ENCODE measurements at regions not wholly inside any gene's neighbourhood (a gene's known extent, or its start where the extent isn't known, plus 50 kb on each side); places are given as distances from the start of the nearest gene placed in this dataset.

DNA sequence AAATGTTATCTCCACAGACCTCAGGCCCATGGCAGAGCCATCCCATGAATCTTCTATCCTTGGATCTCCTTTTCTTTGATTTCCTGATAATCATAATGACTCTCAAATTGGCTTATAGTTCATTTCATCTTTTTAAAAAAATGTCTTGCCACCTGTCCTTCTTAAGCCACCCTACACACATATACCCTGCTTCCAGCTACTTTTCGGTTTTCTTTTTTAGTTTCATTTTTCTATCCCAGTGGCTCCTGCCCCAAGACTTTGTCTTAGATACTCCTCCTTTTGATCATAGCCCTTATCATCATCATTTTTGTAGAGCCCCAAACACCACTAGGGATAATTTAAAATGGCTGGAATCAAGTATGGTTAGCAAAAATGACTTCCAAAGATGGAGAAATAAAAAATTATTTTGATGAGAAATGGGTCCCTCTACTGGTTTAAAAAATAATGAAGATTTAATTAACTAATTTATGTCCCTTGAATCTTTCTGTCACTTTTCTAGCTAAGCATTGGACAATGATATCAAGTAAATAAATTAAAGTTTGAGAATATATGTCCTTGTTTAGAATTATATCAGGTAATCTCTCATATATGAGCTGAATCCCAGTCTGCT is 277.3 kb upstream of the SEMA3D start:
- no peak for ATAC-seq
- no peak for DNase-seq (ENCODE audit: low spot score)

DNA sequence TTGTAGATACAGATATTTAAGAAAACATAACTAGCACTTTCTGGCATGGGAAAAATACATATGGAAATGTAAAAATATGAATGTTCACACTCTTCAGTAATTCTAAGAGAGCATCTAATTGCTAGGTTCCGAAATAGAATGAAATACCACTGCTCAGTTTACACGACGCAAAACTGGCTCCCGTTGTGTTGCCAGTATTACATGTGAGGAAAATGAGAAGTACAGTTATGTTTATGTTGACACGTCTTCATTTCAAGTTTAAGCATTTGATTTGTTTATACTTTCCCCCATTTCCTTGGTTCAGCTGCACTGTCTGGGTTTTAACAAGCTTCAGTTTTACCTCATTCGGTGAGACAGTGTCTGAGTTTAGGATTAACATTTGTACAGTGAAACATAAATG is 275.8 kb upstream of the SEMA3D start:
- ATAC-seq, result no peak
- DNase-seq (ENCODE audit: low spot score), result no peak

DNA sequence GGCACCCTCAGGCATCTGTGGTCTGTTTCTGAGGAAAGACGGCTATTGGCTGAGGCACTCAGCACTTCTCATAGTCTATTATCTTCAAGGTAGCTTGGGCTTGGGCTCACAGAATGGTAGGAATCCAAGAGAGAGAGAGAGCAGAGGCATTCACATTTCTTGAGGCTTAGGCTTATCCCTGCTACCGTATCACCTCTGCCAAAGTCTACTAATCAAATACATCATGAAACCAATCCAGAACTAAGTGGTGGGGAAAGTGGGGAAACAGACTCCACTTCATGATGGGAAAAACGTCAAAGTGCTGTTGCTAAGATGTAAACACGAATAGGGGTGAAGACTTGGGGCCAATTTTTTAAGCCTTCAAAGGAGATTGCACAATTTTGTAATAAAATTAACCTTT is 271.1 kb upstream of the SEMA3D start:
- no peak for ATAC-seq
- DNase-seq (ENCODE audit: low spot score), result no peak

DNA sequence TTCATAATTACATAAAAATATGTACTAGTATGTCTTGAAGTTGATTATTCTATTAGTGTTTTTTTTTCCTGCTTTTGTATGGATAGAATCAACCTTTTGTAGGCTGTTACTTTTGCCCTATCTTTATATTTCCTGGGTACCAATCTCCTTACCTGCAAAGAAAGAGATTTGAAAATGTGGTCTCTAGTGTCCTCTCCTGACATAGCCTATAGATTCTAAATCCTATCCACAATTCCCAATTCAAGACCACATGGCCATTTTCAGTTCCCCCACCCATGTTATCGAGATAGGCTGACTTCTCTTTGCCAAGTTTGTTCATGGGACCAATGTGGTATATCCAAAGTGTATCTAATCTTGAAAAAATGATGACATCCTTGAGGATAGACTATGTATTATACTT is 269.4 kb upstream of the SEMA3D start:
- DNase-seq (ENCODE audit: low spot score), result no peak
- no peak for ATAC-seq

DNA sequence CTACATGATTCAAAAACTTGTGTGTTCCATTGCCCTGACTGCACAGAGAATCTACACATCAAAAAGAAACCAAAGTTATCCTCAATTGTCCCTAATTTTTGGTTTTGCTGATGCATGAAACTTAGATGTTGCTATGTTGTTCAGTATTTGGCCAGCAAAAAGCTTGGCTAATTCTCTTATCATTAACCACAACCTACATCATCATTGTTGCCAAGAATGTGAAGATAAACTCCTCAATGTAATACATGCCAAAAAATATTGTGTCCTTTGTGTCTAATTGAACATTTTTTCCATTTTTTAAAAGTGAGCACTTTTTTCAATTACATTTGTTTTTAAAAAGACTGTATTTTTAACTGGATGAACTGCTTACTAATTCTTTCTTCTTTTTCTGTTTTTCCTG is 268.0 kb upstream of the SEMA3D start:
- DNase-seq (ENCODE audit: low spot score) (no peak), ATAC-seq (no peak)

DNA sequence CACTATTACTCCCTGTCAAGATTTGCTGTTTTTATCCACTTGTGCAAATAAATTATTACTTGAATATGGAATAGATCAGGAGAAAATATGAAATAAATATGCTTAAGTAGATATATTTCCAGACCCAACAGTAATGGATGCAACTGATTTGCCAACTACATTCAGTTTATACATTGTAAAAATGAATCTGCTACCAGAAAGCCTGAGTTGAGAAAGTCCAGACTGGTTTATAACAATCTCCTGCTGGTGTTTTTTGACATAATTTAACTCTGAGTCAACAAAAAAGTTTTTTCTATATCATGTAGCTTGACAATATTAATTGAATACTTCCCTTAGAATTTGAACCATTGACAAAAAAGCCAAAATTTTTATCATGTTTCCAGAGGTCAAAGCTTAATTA is 265.8 kb upstream of the SEMA3D start:
- no peak for DNase-seq (ENCODE audit: low spot score)

DNA sequence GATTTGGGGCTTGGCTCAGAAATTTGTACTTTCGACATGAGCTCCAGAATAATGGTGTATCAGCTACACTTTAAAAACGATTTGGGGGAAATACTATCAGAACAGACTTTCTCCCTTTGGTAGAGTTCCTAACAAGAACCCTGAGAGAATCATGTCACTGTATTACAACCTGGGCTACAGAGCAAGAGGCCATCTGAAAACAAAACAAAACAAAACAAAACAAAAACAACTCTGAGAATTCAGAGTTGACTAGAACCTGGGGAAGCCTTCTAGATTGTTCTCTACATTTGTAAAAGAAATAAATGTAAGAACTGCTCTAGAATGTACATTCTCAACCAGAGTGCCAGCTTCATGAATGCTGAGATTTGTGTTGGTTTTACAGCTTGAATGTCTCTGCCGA is 262.6 kb upstream of the SEMA3D start:
- no peak for DNase-seq (ENCODE audit: low spot score)
- no peak for ATAC-seq

More for the DNA sequence above, 265.8 kb upstream of the SEMA3D start:
- ATAC-seq, result no peak

DNA sequence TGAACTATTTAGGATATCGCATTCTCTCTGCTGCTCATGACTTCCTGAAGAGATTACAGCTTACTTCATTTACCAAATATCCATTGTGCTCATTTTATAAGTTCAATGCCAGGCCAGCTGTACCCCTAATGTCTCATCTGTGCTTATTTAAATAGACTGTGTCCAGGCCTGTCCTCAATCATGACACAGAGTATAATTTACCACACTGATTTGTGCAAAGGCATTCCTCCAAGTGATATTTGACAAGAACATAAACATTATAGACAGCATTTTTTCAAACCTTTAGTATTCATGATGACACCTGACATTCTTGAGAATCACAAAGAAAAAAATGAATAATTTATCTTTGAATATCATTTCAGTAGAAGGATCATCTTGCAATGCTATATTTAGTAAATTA is 260.1 kb upstream of the SEMA3D start:
- DNase-seq (ENCODE audit: low spot score), result no peak
- ATAC-seq, result no peak

DNA sequence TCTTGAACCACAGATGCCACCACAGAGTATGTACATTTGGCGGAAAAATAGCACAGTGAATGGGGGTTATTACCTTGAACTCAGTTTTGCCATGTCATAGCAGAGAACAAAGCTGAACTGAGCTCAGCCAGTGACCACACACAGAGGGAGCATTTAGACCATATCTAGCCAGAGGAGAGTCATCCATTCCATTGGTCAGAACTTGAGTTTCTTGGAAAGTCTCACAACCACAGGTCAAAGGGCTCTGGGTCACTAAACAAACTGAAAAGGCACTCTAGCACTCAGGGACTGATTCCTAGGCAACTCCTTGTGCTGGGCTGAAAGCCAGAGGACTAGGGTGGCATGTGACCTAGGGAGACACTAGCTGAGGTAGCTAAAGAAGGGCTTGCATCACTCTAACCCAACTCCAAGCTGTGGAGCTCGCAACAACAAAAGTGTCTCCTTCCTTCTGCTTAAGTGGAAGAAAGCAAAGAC is 239.7 kb upstream of the SEMA3D start:
- DNase-seq (ENCODE audit: low spot score), result no peak
- ATAC-seq, result peak; percentile 41

DNA sequence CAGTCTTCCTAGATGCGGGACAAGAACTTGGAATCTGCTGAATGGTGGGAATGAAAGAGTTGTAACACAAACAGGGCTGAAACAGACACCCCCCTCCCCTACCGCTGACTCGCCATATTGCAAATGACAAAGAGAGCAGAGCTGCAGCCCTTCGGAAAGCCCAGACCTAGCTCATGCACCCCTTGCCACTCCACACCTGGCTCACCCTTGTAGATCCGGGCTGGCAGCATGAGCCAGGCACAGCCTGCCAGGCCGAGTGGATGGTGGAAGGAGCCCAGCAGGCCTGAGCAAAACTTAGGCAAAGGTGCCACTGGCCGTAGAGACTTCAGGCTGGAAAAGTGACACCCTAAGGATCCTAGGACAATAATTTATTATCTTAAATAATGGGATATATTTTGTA is 237.4 kb upstream of the SEMA3D start:
- no peak for DNase-seq (ENCODE audit: low spot score)
- ATAC-seq, result no peak

DNA sequence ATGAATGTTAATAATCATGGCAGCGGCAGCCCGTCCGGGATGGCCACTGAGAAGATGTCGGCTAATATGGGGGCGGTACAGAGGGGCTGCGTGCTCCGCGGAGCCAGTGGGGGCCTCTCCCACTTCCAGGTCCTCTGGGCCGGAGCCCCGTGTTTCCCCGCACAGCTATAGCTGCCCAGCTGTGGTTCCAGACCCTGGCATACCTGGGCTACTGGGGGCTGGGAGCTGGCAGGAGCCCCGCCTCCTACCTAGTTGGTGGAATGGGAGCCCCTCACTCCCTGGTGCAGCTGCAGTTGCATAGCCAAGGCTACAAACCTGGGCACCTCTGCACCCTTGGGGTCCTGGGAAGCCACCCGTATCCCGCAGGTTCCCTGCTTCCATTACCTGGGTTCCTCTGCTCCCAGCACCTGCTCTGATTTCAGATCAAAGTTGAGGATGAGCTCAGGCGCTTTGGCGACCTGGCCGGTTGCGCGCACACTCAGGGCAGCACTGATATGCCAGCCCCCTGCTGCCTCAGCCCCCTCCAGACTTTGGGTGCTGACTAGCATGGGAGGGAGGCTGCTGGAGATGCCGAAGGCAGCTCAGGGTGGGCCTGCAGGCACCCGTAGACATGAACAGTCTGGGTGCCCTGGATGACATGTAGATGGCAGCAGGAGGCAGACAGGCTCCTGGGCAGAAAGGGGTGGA is 236.5 kb upstream of the SEMA3D start:
- no peak for ATAC-seq
- DNase-seq (ENCODE audit: low spot score), result no peak

DNA sequence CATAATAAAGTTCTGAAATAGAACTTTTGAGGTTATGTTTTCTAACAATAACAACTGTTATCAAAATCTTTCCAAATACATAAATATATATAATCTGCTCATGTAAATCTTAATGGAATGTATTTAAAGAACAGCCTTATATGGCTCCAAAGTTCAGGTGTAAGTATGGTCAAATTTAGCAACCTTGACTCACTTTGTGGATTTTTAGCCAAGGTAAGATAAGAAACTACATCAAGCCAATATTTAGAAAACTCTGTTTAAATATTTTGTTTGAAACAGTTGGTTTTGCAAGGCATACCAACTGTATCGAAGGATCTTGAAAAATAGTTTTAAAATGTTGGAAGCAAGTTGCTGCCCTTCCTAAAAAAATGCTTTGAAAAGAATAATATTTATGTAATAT is 228.9 kb upstream of the SEMA3D start:
- ATAC-seq (no peak), DNase-seq (ENCODE audit: low spot score) (no peak)

DNA sequence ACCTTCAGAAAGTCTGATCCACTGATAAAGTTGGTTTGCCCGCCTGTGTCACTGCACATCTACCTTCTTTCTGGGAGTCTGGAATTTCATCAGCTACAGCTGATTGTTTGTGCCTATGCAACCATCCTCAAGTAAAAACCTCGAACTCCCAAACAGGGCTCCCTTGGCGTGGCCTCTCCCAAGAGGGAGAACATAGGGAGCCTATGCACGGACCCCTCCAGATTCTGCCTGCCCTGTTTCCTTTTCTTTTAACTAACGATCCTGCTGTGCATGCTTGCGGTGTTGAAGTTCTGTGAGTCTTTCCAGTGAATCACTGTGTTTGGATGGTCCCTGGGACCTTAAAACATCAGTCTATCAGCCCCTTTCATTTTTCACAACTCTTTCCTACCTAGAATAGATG is 226.9 kb upstream of the SEMA3D start:
- DNase-seq (ENCODE audit: low spot score) (no peak), ATAC-seq (no peak)

DNA sequence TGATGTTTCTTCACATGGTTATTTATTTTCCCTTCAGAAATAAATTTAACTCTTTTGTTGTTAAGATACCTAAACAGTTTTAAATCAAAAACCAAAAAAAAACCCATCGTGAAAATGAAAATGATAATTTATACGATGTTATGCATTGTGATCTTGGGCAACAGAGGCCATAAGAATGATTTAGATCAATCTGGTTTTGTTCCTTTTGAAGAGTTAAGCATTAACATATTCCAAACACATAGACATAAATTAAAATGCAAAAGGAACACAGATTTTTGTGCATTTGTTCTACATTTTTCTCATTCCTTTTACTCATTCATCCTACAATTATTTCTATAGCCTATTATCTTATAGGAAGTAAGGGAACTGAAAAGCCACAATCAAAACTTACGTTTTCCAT is 226.1 kb upstream of the SEMA3D start:
- DNase-seq (ENCODE audit: low spot score) (no peak), ATAC-seq (no peak)

DNA sequence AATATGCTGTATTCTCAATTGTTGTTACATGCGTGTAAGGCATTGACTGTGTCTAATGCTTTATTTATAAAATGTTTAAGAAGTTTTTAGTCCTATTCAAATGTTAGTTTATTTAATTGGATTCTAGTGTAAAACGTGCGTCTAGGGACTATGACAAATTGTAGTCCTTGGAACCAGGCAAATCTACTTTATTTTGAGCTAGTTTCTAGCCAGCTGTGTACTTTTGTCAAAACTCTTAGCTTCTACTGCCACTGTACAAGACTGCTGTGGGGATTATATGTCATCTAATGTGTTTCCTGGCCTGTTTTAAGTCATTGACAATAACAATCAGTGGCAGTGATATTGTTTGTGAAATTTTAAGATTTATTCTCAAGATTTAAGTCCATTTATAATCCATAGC is 220.5 kb upstream of the SEMA3D start:
- ATAC-seq, result no peak
- DNase-seq (ENCODE audit: low spot score), result no peak

DNA sequence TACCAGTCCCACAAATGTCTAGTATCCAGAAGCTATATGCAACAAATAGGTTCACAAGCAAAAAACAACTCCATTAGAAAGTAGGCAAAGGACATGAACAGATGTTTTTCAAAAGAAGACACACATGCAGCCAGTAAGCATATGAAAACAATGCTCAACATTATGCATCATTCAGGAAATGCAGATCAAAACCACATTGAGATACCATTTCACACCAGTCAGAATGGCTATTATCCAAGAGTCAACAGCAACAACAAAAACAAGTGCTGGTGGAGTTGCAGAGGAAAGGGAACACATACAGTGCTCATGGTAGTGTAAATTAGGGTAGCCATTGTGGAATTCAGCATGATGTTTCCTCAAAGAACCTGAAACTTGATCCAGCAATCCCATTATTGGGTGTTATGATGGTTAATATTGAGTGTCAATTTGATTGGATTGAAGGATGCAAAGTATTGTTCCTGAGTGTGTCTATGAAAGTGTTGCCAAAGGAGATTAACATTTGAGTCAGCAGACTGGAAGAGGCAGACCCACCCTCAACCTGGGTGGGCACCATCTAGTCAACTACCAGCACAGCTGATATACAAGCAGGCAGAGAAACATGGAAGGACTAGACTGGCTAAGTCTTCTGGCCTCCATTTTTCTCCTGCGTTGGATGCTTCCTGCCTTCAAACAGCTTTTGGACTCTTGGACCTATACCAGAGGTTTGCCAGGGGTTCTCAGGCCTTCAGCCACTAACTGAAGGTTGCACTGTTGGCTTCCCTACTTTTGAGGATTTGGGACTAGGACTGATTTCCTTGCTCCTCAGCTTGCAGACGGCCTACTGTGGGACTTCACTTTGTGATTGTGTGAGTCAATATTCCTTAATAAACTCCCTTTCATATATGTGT is 218.4 kb upstream of the SEMA3D start:
- DNase-seq (ENCODE audit: low spot score), result no peak
- ATAC-seq, result no peak

DNA sequence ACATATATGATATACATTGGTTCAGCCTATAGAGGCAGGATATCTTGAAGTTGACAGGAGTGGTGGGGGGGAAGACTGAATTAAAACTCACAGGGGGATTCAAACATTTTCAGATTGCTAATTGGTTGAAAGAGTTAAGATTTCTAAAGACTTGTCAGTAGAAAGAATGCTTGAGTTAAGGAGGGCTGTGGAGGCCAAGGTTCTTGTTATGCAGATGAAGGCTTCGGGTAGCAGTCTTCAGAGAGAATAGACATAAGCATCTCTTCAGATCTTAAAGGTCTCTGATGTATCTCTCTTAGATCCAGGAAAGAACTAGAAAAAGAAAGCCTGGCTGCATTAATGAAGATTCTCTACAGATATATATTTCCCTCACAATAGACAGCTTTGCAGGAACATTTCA is 209.8 kb upstream of the SEMA3D start:
- ATAC-seq (no peak), DNase-seq (ENCODE audit: low spot score) (no peak)

DNA sequence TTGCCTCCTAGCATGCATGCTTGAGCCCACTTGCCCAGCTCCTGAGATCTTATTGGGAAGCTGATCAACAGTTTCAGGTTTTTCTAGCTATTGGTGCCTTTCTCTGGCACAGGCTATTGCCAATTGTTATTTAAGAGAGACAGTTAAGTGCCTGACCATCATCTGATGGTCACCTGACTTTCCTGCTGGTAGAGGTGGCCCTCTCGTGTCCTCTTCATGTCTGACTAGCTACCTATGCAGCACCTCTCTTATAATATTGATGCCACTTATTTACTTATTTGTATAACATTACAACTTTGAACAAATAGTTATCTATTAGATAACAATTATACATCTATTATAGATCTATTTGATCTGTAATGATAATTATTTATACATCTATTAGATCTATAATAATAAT is 205.9 kb upstream of the SEMA3D start:
- ATAC-seq (no peak), DNase-seq (ENCODE audit: low spot score) (no peak)

DNA sequence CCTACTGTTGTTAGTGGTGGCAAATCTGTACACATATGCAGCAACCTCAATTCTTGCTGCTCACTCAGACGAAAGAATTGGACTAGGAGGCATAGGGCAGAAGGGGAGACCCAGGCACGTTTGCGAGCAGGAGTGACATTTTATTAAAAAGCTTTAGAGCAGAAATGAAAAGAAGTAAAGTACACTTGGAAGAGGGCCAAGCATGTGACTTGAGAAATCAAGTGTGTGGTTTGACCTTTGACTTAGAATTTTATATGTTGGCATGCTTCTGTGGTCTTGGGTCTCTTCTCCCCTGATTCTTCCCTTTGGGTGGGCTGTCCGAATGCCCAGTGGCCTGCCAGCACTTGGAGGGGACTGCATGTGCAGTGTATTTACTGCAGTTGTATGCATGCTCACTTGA is 205.5 kb upstream of the SEMA3D start:
- DNase-seq (ENCODE audit: low spot score), result no peak
- ATAC-seq, result no peak

DNA sequence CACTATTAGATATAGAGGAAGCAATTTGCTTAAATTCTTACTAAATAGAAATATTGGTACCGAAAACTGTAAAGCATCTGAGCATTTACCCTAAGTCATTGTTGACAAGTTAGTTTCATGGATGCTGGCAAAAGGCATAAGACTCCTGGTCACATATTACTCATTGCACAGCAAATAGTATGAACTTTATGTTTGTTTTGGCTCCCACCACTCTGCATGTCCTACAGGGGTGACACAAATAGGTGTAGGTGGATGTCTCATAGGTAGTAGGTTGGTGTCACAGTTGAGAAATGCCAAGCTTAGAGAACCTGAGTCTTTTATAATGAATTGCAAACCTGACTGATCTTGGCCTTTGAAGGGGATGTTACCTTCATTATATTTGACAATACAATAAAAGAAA is 199.6 kb upstream of the SEMA3D start:
- ATAC-seq, result no peak
- DNase-seq (ENCODE audit: low spot score), result no peak

DNA sequence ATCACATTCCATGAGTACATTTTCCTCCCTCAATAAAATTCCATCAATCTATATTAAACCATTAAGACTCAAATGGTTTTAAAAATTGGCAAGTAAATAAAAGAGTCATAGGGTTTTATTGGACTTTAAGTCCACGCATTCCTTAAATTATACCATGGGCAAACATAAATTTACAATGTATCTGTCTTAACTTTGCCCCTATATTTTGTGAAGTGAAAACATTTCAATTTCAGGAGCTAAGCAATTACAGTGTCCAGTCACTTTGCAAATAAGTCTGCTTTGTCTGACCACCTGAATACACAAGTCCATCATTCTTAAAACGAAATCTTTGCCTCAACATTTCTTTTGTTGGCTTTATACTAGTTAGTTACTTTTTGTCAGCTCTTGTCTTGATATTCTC is 197.5 kb upstream of the SEMA3D start:
- DNase-seq (ENCODE audit: low spot score) (no peak), ATAC-seq (no peak)

DNA sequence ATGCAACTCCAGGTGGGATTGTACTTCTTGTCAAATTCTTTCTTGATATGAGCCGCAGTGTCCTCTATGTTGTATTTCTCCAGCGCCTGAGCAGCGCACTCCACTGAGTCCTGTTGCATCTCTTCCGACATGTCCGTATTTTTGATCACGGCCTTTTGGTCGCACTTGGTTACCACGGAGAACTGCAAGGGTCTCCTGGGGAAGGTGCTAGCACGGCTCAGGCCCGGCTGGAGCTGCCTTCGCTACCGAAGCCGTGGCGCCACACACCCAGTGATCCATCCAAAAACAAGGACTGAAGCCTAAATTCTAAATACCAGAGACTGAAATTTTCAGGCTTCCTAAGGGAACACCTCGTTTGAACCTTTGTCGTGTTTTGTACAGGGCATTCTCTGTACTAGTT is 194.4 kb upstream of the SEMA3D start:
- no peak for ATAC-seq
- DNase-seq (ENCODE audit: low spot score), result no peak

Measured in left lobe of liver (tissue), 2 donors.